ENCODE measurements at regions not wholly inside any gene's neighbourhood (a gene's known extent, or its start where the extent isn't known, plus 50 kb on each side); places are given as distances from the start of the nearest gene placed in this dataset.

- Histone ChIP-seq H3K4me3 (no peak overlapping the region), H3K27me3 (no peaks in the 10 kb centered on the region), H3K27ac (no peak overlapping the region), H3K36me3 (no peaks in the 10 kb centered on the region), H3K4me1 (no peaks in the 10 kb centered on the region), H3K9me3 (no peaks in the 10 kb centered on the region)
- WGBS, 2 donors (ENCODE audit: low coverage in 1 of 2): 22 to 40% methylated on average over 1 to 5 of the region's 5 CpGs
- DNase-seq: no peak
- TF ChIP-seq POLR2AphosphoS5 (IDR thresholded peaks at IDR 0.05): no peak
- TF ChIP-seq, protein P1, sequence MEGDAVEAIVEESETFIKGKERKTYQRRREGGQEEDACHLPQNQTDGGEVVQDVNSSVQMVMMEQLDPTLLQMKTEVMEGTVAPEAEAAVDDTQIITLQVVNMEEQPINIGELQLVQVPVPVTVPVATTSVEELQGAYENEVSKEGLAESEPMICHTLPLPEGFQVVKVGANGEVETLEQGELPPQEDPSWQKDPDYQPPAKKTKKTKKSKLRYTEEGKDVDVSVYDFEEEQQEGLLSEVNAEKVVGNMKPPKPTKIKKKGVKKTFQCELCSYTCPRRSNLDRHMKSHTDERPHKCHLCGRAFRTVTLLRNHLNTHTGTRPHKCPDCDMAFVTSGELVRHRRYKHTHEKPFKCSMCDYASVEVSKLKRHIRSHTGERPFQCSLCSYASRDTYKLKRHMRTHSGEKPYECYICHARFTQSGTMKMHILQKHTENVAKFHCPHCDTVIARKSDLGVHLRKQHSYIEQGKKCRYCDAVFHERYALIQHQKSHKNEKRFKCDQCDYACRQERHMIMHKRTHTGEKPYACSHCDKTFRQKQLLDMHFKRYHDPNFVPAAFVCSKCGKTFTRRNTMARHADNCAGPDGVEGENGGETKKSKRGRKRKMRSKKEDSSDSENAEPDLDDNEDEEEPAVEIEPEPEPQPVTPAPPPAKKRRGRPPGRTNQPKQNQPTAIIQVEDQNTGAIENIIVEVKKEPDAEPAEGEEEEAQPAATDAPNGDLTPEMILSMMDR (IDR thresholded peaks at IDR 0.05): peak in 1 of 5 experiments; percentile 4
- intact Hi-C loops (cut with DNase I; ENCODE audit: low total_unique reads): no loop called here
- in situ Hi-C loops (cut with MboI; ENCODE audit: low pct_ligation_motif_present in 1 of 4, low pct_unique_long_range_greater_than_20kb in 1 of 4, low sequenced_read_pairs in 3 of 4): no loop called here
These were observed 76.0 kb upstream of the AP1S2 start for GRCh38 chrX:15930585-15930984.

DNA sequence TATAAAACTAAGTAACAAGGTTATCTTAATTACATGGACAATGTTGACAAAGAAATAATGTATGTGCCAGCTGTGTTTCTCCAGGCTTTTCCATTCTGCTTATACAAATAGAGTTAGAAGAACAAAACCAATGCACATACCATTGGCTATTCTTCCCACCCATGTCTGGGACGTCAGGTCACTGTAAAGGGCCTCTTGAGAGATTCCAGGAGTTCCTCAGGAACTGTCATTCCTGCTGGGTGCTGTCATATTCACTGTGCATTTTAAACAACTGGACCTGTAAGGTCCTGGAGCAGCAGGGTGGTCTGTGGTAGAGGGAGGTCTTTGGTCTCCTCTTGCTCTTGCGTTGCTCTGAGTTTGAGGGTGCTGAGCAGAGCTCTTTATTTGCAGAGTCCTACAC lies 74.6 kb upstream of the AP1S2 start:
- Histone ChIP-seq H3K4me3 (no peak overlapping the region), H3K9me3 (no peaks in the 10 kb centered on the region), H3K27ac (no peak overlapping the region), H3K4me1 (no peaks in the 10 kb centered on the region), H3K27me3 (no peaks in the 10 kb centered on the region), H3K36me3 (no peaks in the 10 kb centered on the region)
- whole genome bisulfite sequencing, 2 donors (ENCODE audit: low coverage in 1 of 2): 53% methylated on average over 2 of the region's 2 CpGs; no CpG with 5 or more reads in 1 of the 2 donors
- no peak for DNase-seq
- in situ Hi-C loops (cut with MboI; ENCODE audit: low pct_ligation_motif_present in 1 of 4, low pct_unique_long_range_greater_than_20kb in 1 of 4, low sequenced_read_pairs in 3 of 4) (no loop called here), intact Hi-C loops (cut with DNase I; ENCODE audit: low total_unique reads) (no loop called here)
- TF ChIP-seq POLR2AphosphoS5 (IDR thresholded peaks at IDR 0.05) (no peak), POLR2A (IDR thresholded peaks at IDR 0.05) (no peak), EP300 (IDR thresholded peaks at IDR 0.05; ENCODE audit: low read depth) (no peak)
- TF ChIP-seq, protein P1 (IDR thresholded peaks at IDR 0.05): no peak

- TF ChIP-seq POLR2A (IDR thresholded peaks at IDR 0.05) (no peak), POLR2AphosphoS5 (IDR thresholded peaks at IDR 0.05) (no peak), EP300 (IDR thresholded peaks at IDR 0.05; ENCODE audit: low read depth) (no peak)
- TF ChIP-seq, protein P1 (IDR thresholded peaks at IDR 0.05): no peak
- H3K4me3 ChIP-seq: no peak overlapping the region
- H3K27ac ChIP-seq: no peak overlapping the region
- no peaks in the 10 kb centered on the region for H3K27me3 ChIP-seq
- intact Hi-C loops (cut with DNase I; ENCODE audit: low total_unique reads): no loop called here
- in situ Hi-C loops (cut with MboI; ENCODE audit: low pct_ligation_motif_present in 1 of 4, low pct_unique_long_range_greater_than_20kb in 1 of 4, low sequenced_read_pairs in 3 of 4): no loop called here
- H3K36me3 ChIP-seq: no peaks in the 10 kb centered on the region
- WGBS, 2 donors (ENCODE audit: low coverage in 1 of 2): 74 to 100% methylated on average over 1 of the region's 1 CpG
- no peaks in the 10 kb centered on the region for H3K4me1 ChIP-seq
- H3K9me3 ChIP-seq: no peaks in the 10 kb centered on the region
- no peak for DNase-seq
These were observed 72.0 kb upstream of the AP1S2 start for GRCh38 chrX:15926622-15927021.

GRCh38 chrX:15918003-15918402 lies 63.4 kb upstream of the AP1S2 start:
- 78% methylated on average over 1 of the region's 1 CpG; no CpG with 5 or more reads in 1 of the 2 donors for WGBS, 2 donors (ENCODE audit: low coverage in 1 of 2)
- Histone ChIP-seq H3K4me1 (no peaks in the 10 kb centered on the region), H3K27ac (no peak overlapping the region), H3K4me3 (no peak overlapping the region), H3K27me3 (no peaks in the 10 kb centered on the region), H3K9me3 (no peaks in the 10 kb centered on the region), H3K36me3 (no peaks in the 10 kb centered on the region)
- no peak for DNase-seq
- in situ Hi-C loops (cut with MboI; ENCODE audit: low pct_ligation_motif_present in 1 of 4, low pct_unique_long_range_greater_than_20kb in 1 of 4, low sequenced_read_pairs in 3 of 4): no loop called here
- TF ChIP-seq, protein P1 (IDR thresholded peaks at IDR 0.05): no peak
- no peak for TF ChIP-seq POLR2A (IDR thresholded peaks at IDR 0.05)
- no peak for TF ChIP-seq POLR2AphosphoS5 (IDR thresholded peaks at IDR 0.05)
- TF ChIP-seq EP300 (IDR thresholded peaks at IDR 0.05; ENCODE audit: low read depth): no peak
- intact Hi-C loops (cut with DNase I; ENCODE audit: low total_unique reads): no loop called here
